ENCODE measurements at regions not wholly inside any gene's neighbourhood (a gene's known extent, or its start where the extent isn't known, plus 50 kb on each side); places are given as distances from the start of the nearest gene placed in this dataset.

DNA sequence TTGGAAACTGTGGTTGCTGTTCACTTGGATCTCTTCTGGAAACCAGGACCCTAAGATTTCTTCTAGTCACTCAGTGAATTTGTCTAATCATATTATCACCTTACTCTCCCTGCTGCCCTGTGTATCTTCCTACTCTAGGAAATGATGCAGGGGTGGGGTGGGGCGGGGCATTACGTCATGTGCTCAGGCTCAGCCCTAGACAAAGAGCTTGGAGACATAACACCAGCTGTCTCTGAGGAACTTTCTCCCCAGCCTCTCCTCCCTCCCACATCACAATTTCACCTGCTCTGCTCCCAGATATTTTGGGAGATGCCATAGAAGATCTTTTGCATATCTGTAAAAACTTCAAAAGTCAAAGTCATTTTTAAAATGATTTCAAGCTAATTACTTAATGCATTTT lies 470.4 kb downstream of the ZSWIM6 start (continued):
- TF ChIP-seq, protein P1, sequence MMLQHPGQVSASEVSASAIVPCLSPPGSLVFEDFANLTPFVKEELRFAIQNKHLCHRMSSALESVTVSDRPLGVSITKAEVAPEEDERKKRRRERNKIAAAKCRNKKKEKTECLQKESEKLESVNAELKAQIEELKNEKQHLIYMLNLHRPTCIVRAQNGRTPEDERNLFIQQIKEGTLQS (IDR thresholded peaks at IDR 0.05; ENCODE audit: insufficient read depth, low read depth, low read length) = no peak
- no peak for TF ChIP-seq POLR2A (IDR thresholded peaks at IDR 0.05; ENCODE audit: control extremely low read depth in 1 of 2, low read depth in 2 of 2, low read length in 2 of 2)
- no peak for TF ChIP-seq SIX5 (IDR thresholded peaks at IDR 0.05; ENCODE audit: low read depth, low read length)
